UCSD-AML1 (cell line): ENCODE measurements at regions not wholly inside any gene's neighbourhood (a gene's known extent, or its start where the extent isn't known, plus 50 kb on each side); places are given as distances from the start of the nearest gene placed in this dataset.

Experiments
- DNase-seq: peaks from one replicate; lab custom pipeline; 2025; ENCODE audit not compliant: unreplicated experiment; lab: John Stamatoyannopoulos, UW

- no peak for DNase-seq
Observed at GRCh38 chr4:144302704-144303536, 162.4 kb upstream of the GYPA start.

GRCh38 chr4:144304025-144304424 is 163.5 kb upstream of the GYPA start:
- DNase-seq = no peak

- no peak for DNase-seq
Observed at GRCh38 chr4:144310535-144310934, 170.0 kb upstream of the GYPA start.

DNA sequence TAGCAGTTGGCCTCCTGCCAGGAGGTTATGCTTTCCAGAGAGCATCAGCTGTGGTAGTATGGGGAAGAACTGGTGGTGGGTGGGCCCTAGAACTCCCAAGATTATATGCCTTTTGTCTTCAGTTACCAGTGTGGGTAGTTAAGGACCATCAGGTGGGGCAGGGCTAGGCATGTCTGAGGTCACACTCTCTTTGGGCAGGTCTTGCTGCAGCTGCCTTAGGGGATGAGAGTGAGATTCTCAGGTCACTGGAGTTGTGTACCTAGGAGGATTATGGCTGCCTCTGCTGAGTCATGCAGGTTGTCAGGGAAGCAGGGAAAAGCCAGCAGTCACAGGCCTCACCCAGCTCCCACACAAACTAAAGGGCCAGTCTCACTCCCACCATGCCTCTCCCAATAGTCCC is 172.9 kb upstream of the GYPA start:
- no peak for DNase-seq

DNA sequence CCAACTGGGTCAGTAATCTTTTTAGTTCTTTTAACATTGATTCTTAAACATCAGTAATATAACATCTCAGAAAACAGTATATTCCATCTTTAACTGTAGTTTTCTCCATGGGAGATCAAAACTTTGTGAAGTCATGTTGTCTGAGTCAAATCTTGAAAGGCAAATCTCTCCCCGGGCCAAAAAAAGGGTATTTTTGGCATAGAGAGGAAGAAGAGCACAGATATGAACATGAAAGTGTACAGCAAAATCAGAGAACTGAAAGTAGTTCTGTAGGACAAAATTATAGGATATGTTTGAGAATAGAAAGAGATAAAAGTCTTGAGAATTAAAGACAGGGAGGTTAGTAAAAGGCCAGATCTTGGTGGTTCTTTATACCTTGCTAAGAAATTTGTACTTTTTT is 176.4 kb upstream of the GYPA start:
- DNase-seq = no peak

GRCh38 chr4:144318797-144319196 is 178.3 kb upstream of the GYPA start:
- no peak for DNase-seq

- DNase-seq = no peak
Observed at GRCh38 chr4:144336633-144337032, 196.1 kb upstream of the GYPA start.

DNA sequence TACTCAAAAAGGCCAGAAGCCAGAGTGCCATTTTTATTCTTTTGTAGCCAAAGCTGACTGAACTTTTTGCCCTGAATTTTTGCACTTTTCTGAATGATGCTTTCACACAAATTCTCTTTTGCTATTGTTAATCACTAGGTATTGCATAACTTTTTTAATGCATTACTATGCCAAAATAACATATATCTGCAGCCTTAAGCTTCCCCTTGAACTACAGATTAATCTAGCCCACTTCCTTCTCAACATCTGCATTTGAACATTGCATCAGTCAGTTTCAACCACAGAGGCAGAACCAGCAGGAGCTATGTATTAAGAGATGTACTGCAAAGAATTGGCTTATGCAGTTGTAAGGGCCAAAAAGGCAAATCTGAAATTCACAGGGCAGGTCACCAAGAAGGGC is 197.6 kb upstream of the GYPA start:
- DNase-seq = peak; percentile 14

GRCh38 chr4:144338834-144339233 is 198.3 kb upstream of the GYPA start:
- no peak for DNase-seq

GRCh38 chr4:144340931-144341330 is 200.4 kb upstream of the GYPA start:
- no peak for DNase-seq

DNA sequence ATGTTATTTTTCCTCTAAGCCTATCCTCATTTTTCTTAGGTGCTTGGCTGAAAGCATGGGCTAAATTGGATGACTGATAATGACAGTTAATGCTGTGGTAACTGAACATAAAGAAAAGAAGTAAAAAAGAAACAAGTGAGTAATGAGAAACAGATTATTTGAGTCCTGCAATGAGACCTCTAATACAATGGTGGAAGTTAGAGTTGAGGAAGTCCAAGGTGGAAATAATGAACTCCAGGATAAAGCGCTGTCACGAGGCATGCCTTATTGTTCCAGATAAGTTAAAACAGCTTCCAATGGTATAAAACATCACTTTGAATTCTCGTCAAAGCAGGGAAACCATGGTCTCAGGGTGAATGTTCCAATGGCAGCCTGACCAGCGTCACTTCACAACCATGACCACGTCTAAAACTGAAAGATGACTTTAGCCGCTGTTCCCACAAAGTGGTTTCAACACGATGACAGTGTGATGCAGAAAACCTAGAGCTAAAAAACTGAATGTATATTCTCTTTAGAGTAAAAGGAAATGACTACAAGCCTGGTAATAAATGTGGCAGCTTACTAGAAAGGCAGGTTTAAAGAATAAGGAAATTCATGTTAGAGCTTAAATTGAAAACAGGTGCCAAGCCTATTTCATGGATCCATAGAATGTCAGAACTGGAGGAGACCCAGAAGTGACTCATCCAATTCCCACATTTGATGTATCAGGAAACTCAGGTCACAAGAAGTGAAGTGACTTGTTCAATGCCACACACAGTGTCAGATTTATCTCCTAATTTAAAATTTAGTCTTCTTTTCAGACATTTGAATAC is 202.6 kb upstream of the GYPA start:
- DNase-seq = no peak

GRCh38 chr4:144347121-144347520 is 206.6 kb upstream of the GYPA start:
- no peak for DNase-seq

DNA sequence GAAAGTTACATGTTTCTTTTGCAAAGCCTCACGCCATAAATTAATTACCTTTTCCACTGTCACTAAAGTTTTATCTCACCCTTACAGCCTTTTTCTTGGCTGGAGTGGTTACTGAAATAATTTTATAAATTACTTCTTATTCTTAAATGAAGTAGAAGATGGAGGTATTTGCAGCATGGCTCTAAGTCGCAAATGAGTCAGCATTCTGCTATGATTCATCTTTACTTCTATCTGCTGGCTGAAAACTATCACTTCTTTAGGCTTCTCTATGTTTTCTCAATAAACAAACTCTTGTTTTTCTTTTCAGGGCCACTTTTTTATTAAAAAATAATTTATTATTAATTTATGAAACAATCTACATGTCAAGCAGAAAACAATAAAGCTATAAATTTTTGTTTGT is 210.2 kb upstream of the GYPA start:
- no peak for DNase-seq

GRCh38 chr4:144351306-144351705 is 210.8 kb upstream of the GYPA start:
- DNase-seq = no peak

DNA sequence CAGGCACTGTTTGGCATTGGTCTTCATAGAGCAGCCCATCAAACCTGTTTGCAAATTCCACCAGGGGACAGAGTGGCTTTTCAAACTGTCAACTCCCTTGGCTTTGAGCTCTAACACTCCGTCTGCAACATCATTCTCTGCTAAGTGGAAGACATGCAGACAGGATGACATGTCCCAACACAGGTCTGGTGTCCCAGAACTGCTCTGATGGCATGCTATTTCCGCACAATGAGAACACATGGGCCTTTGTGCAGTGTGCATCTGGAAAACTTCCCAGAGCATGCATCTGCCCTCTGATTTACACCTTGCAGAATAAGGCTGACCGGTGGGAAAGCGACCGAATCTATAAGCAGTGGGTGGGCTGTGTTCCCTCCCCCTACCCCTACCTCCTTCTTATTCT is 212.8 kb upstream of the GYPA start:
- no peak for DNase-seq

DNA sequence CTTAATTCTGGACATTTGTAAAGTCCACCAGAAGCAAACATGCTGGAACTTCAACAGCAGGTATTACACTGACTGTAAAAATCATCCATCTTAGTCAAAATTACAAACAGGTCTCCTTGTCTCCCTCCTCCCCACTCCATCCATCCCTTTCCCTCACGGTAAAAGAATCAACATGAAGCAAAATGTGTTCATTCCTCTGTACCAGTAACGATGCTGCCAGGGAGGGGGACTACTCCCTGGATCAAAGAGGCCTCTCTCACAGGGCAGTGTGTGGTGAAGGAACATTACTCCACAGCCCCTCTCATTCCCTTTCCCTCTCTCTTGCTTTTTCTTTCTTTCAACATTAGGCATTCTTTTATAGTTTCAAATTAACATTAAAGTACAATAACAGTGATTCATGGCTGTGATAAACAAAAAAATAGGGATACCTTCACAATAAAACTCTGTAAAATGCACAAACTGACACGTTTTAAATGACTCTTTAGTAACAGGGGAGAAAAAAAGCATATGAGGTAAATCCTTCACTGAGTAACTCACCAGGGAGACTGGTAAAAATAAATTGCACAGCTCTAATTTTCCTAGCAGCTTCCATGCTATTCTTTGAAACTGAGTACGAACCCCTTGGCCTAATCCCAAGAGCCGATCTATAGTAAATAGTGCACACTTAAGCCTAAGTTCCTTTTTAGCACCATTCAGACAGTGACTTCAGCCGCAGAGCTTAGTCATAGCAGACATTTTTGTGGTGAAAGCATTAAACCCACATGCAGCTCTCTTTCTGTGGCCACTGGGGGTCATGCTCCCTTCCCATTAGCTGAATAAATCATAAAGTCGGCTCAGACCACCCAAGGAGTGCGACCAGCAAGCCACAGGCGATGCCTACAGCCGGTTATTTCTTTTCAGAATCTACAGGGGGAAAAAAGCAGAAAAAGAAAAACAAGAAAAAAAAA is 215.6 kb upstream of the GYPA start:
- DNase-seq = peak; percentile 23

GRCh38 chr4:144356941-144357381 is 216.4 kb upstream of the GYPA start:
- no peak for DNase-seq

GRCh38 chr4:144357975-144358374 is 217.5 kb upstream of the GYPA start:
- DNase-seq = no peak

GRCh38 chr4:144360146-144360793 is 219.8 kb upstream of the GYPA start:
- DNase-seq = no peak

- DNase-seq = no peak
Observed at GRCh38 chr4:144362366-144362765, 221.8 kb upstream of the GYPA start.

GRCh38 chr4:144363890-144364289 is 223.4 kb upstream of the GYPA start:
- no peak for DNase-seq
